SK-N-SH (cell line): ENCODE measurements at regions not wholly inside any gene's neighbourhood (a gene's known extent, or its start where the extent isn't known, plus 50 kb on each side); places are given as distances from the start of the nearest gene placed in this dataset.
"Not testable (repeated sequence)": the region's sequence is repeated elsewhere in the genome, so short reads cannot be mapped to it uniquely, and the experiment has no call there.

Source experiments
- CTCF ChIP-seq: fragments of 200-600 bp; sonication (generic); IDR thresholded peaks from 2 replicates; pipeline ENCODE4 v1.6.1; 2017; ENCODE audit warnings: antibody characterized with exemption, mild to moderate bottlenecking, moderate library complexity
- EP300 ChIP-seq, 2 experiments: IDR thresholded peaks; 2 replicates each; pipeline versions ENCODE4 v1.4.0 to v1.6.1; 2012; ENCODE audit warnings: borderline replicate concordance in 1 of 2, low read depth in 1 of 2, low read length in 1 of 2
- POLR2AphosphoS5 ChIP-seq: IDR thresholded peaks from 2 replicates; pipeline ENCODE4 v1.6.1; 2012; ENCODE audit warnings: low read depth, low read length
- RAD21 ChIP-seq: IDR thresholded peaks from 2 replicates; pipeline ENCODE4 v1.6.1; 2012; ENCODE audit warnings: mild to moderate bottlenecking, low read length

GRCh38 chr18:5830902-5831301, 64.4 kb downstream of the TMEM200C start:
- TF ChIP-seq POLR2AphosphoS5; CTCF; RAD21; EP300 (IDR thresholded peaks at IDR 0.05; ENCODE audit: borderline replicate concordance in 1 of 2, low read depth in 1 of 2, low read length in 1 of 2): not testable (repeated sequence)
